Activated T-cell treated with anti-CD3 and anti-CD28 coated beads for 24 hours (primary cell): ENCODE measurements at regions not wholly inside any gene's neighbourhood (a gene's known extent, or its start where the extent isn't known, plus 50 kb on each side); places are given as distances from the start of the nearest gene placed in this dataset.
"Not testable (repeated sequence)": the region's sequence is repeated elsewhere in the genome, so short reads cannot be mapped to it uniquely, and the experiment has no call there.

Experiments used
- DNase-seq: peaks from one replicate; pipeline ENCODE4 v3.0.0-alpha.2; 2020; ENCODE audit warnings: low read depth

DNA sequence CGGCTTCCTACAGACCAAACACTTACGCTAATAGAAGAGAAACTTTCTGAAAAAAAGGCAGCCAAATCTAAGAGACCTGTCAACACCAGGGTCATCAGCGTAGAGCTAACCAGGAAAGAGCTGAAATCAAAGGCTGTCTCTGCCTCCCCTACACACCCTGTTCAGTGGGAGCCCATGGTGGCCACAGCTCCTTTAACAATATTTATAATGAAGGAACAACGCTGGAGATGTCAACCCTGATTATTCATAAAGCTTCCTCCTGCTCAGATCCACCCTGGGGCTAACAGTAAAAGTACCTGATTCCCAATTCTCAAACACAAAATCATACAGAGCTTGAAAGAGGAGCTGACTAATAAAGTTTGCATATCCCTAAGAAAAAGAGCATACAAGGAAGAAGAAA lies 133.7 kb downstream of the ANXA2 start:
- DNase-seq = no peak

- no peak for DNase-seq
Observed at GRCh38 chr15:60264566-60264965, 133.2 kb downstream of the ANXA2 start.

DNA sequence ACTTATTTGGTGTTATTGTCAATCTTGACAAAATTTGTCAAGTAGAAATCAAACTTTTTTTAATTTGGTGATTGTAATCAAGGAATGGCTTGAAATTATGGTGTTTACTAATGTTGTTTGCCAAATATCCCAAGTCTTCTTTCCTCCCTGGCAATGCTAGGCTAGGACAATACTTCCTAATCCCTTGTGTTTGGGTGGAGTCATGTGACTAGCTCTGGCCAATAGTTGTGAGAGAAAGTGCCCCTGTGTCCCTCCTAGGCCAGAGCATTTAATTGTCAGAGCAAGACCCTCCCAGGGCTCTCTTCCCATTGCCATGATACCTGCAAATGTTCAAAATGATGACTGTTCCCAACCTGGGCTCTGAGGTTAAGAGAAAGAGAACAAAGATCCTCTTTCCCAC lies 132.7 kb downstream of the ANXA2 start:
- no peak for DNase-seq

GRCh38 chr15:60272623-60273022 lies 125.2 kb downstream of the ANXA2 start:
- no peak for DNase-seq

DNA sequence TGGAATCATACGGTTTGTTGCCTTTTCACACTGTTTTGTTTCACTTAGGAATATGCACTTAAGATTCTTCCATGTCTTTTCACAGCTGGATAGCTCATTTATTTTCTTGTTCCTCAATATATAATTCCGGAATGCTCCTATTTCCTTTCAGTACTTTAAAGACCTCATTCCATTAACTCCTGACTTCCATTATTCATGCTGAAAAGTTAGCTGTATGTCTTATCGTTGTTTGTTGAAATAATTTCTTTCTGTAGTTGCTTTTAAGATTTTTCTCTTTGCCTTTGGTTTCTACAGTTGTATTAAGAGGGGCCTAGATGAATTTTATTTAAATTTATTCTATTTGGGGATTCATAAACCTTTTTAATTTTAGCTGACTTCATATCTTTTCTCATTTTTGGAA lies 122.2 kb downstream of the ANXA2 start:
- DNase-seq = no peak

DNA sequence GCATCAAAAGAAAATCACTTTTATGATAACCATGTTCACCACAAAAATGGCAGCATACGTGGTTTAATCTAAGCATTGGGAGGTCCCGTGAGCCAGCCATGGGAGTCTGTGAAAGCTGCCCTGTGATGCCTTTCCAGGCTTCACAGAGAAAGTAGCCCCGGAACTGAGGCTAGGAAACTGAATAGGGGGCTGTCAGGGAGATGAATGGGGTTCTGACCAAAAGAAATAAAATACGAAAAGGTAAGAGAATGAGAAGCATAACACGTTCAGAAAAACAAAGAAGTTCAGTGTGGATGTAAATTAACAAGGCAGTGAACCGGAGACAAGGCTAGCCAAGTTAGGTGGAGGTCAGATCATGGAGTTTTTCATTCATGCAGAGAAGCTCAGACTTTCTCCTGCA lies 118.9 kb downstream of the ANXA2 start:
- no peak for DNase-seq

DNA sequence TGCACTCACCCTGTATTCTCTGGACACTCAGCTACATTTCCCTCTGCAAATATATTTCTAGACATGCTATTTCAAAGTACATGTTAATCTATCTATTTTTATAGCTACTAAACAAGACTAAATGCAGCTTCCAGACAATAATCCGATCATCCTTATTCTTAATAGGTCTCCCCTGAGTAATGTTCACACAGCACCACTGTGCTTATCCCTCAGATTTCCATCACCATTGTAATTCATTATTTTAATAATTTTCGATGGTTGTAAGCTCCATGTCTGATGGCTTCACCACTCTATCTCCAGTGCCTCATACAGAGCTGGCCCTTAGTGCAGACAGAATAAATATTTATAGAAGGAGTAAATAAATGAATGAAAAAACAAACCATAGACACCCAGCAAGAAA lies 117.5 kb downstream of the ANXA2 start:
- DNase-seq = no peak

- DNase-seq = no peak
Observed at GRCh38 chr15:60283936-60284335, 113.8 kb downstream of the ANXA2 start.

- DNase-seq = not testable (repeated sequence)
Observed at GRCh38 chr15:60295901-60296300, 101.9 kb downstream of the ANXA2 start.

DNA sequence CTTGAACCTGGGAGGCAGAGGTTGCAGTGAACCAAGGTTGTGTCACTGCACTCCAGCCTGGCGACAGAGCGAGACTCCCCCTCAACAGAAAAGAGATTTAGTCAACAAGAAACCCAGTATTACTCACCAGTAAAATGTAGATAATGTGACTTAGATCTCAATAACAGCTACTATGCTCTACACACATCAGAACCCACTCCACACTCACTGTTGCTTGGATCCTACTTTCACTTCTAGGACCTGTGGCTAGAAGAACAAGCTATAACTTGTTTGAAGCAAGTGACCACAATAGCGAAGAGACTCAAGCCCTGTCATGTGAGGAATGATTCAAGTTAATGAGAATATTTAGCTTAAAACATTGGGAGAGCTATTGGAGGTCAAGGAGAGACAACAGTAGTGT lies 100.7 kb downstream of the ANXA2 start:
- no peak for DNase-seq
